Gastrocnemius medialis (tissue), 4 donors: ENCODE measurements at regions not wholly inside any gene's neighbourhood (a gene's known extent, or its start where the extent isn't known, plus 50 kb on each side); places are given as distances from the start of the nearest gene placed in this dataset.

Experiments
- POLR2A ChIP-seq, 2 donors: fragments of 450-650 bp; IDR thresholded peaks; one replicate each; pipeline ENCODE4 v1.6.1; 2017; ENCODE audit warnings: antibody characterized with exemption in 2 of 2, mild to moderate bottlenecking in 2 of 2, moderate library complexity in 2 of 2
- TF ChIP-seq, protein P1 (sequence below), 5 experiments: fragments of 450-650 bp in 3 of 5; fragments of 200-600 bp in 2 of 5; sonication (generic) in 2 of 5; IDR thresholded peaks in 4 of 5; conservative IDR thresholded peaks in 1 of 5; 1 replicate in 4 of 5; 2 replicates in 1 of 5; pipeline ENCODE4 v1.5.1; 2016 to 2019; ENCODE audit warnings: antibody characterized with exemption in 5 of 5, mild to moderate bottlenecking in 3 of 5, moderate library complexity in 3 of 5

DNA sequence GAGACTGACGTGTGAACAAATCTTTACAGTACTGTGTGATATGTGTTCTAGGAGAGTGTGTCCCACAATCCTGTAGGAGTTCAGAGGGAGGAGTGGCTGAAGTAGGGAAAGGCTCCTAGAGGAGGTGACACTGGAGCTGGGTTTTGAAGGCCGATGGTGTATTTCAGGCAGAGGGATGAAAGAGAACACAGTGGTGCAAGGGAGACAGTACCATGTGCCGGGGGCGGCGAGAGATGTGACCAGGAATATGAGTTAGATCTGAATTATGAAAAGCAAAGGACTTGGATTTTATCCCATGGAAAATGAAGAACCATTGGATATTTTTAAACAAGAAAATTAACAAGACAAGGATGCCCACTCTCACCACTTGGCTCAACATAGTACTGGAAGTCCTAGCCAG lies 77.0 kb upstream of the ESRRB start:
- TF ChIP-seq, protein P1, sequence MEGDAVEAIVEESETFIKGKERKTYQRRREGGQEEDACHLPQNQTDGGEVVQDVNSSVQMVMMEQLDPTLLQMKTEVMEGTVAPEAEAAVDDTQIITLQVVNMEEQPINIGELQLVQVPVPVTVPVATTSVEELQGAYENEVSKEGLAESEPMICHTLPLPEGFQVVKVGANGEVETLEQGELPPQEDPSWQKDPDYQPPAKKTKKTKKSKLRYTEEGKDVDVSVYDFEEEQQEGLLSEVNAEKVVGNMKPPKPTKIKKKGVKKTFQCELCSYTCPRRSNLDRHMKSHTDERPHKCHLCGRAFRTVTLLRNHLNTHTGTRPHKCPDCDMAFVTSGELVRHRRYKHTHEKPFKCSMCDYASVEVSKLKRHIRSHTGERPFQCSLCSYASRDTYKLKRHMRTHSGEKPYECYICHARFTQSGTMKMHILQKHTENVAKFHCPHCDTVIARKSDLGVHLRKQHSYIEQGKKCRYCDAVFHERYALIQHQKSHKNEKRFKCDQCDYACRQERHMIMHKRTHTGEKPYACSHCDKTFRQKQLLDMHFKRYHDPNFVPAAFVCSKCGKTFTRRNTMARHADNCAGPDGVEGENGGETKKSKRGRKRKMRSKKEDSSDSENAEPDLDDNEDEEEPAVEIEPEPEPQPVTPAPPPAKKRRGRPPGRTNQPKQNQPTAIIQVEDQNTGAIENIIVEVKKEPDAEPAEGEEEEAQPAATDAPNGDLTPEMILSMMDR (IDR thresholded peaks at IDR 0.05 in 4 of 5, conservative IDR thresholded peaks at IDR 0.05 in 1 of 5) = no peak
- no peak for TF ChIP-seq POLR2A (IDR thresholded peaks at IDR 0.05)
